Posterior cingulate gyrus (tissue), 11 donors: ENCODE measurements at regions not wholly inside any gene's neighbourhood (a gene's known extent, or its start where the extent isn't known, plus 50 kb on each side); places are given as distances from the start of the nearest gene placed in this dataset.
"Not testable (repeated sequence)": the region's sequence is repeated elsewhere in the genome, so short reads cannot be mapped to it uniquely, and the experiment has no call there.

Source experiments
- DNase-seq, 10 donors: peaks; one replicate each; pipeline versions ENCODE4 v3.0.0 to v3.0.0-alpha.2; 2020 to 2021; ENCODE audit warnings: mixed read lengths in 3 of 10
- intact Hi-C: fragments of 100-400 bp; cut with DNase I; formaldehyde crosslinking; loops from one replicate; pipeline ENCODE4 v1.15.1; 2023

DNA sequence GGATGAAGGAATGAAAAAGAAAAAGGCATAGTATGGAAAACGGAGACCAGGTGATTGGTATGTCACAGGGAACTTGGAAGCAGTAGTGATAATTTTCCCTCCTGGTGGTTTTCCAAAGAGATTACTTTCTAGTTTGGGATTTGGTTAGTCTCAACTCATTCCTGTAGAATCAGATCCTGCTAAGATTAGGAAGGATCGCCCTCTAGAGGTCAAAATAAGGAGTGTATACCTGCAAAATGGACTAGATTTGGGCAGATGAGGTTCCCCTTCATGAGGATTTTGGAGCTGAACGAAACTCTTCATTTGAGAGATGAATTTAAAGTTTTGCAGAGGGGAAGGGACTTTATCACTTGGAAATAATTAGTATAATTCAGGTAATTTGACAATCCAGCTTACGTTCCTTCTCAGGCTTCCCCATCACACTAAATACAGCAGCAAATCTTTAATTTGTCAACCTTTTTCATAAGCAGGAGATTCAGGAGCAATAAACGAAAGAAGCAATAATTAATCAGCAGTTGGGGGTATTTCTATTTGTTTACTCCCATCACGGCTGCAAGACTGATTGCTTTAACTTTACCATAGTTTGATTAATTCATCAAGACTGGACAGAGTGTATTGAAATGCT is 65.2 kb downstream of the CCDC195 start:
- intact Hi-C loops: loop anchor here (1.0 kb wide), 1 partner anchor 294 kb away; no protein-coding TSS in a partner anchor
- no peak for DNase-seq

DNA sequence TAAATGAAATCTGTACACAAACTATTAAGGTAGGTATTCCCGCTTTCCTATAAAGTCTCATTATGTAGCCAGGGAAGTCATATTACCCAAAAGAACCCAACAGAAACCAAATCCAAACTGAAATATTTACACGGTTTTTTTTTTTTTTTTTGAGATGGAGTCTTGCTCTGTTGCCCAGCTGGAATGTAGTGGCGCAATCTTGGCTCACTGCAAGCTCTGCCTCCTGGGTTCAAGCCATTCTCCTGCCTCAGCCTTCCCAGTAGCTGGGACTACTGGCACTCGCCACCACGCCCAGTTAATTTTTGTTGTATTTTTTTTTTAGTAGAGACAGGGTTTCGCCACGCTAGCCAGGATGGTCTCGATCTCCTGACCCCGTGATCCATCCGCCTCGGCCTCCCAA is 62.5 kb upstream of the CUL3 start:
- not testable (repeated sequence) for DNase-seq

GRCh38 chr2:224646242-224646846 is 61.2 kb upstream of the CUL3 start:
- no peak for DNase-seq
- intact Hi-C loops: loop anchor here (10.0 kb wide), 1 partner anchor 672 kb away; no protein-coding TSS in a partner anchor

More for the DNA sequence above, 62.5 kb upstream of the CUL3 start:
- intact Hi-C loops: loop anchor here (10.0 kb wide), 1 partner anchor 673 kb away; no protein-coding TSS in a partner anchor

DNA sequence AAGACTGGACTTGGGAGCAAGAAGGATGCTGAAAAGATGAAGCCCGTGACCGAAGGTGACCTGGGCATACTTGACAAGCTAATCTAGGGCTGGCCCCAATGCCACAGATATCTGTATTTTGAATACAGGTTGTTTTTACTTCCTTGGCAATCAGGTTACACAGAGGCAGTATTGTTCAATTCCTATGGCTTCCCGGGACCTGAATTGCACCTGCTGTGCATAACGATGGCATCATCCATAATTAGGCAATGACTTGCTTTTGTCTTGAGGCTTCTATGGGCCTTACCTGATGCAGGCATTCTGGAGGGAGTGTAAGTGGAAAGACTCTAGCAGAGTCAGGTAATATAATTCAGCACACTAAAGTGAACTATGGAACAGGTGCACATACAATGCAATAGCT is 60.6 kb upstream of the CUL3 start:
- intact Hi-C loops: loop anchor here (10.0 kb wide), 1 partner anchor 671 kb away; no protein-coding TSS in a partner anchor
- no peak for DNase-seq

GRCh38 chr2:224640679-224641078 is 55.5 kb upstream of the CUL3 start:
- no peak for DNase-seq

GRCh38 chr2:224638301-224638823 is 53.2 kb upstream of the CUL3 start:
- DNase-seq: no peak
- intact Hi-C loops: no loop called here

More at GRCh38 chr2:224640679-224641078, 55.5 kb upstream of the CUL3 start:
- intact Hi-C loops: loop anchor here (10.0 kb wide), 1 partner anchor 666 kb away; no protein-coding TSS in a partner anchor
